ENCODE measurements at regions not wholly inside any gene's neighbourhood (a gene's known extent, or its start where the extent isn't known, plus 50 kb on each side); places are given as distances from the start of the nearest gene placed in this dataset.
"Not testable (repeated sequence)": the region's sequence is repeated elsewhere in the genome, so short reads cannot be mapped to it uniquely, and the experiment has no call there.

- Histone ChIP-seq H3K27ac (no peak overlapping the region), H3K4me3 (no peak overlapping the region), H3K36me3 (no peaks in the 10 kb centered on the region), H3K4me1 (peaks cover 0 to 12% (median 0%) of the 10 kb centered on the region in 10 experiments; a peak in 3 of 20 replicates), H3K9ac (no peak overlapping the region), H3K4me2 (no peak overlapping the region), H3K27me3 (no peaks in the 10 kb centered on the region), H4K20me1 (no peaks in the 10 kb centered on the region), H3K9me3 (replicated peaks in 1 of 11) (peaks cover 18 to 33% (median 28%) of the 10 kb centered on the region in 11 experiments)
- no peak for TF ChIP-seq Cebpa-rat (IDR thresholded peaks at IDR 0.05)
Measured at GRCh38 chr20:48141660-48142515, 356.6 kb upstream of the SULF2 start.

- TF ChIP-seq Cebpa-rat (IDR thresholded peaks at IDR 0.05) = no peak
Measured at GRCh38 chr20:48139262-48140041, 354.2 kb upstream of the SULF2 start.

DNA sequence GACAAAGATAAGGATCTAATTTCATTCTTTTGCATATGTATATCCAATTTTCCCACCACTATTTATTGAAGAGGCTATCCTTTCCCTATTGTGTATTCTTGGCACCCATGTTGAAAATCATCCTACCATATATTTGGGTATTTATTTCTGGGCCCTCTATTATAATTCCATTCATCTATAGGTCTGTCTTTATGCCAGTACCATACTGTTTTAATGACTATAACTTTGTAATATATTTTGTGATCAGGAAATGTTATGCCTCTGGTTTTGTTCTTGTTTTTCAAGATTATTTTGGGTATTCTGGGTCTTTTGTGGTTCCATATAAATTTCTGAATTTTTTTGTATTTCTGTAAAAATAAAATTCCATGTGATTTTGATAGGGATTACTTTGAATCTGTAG is 347.6 kb upstream of the SULF2 start:
- Histone ChIP-seq H3K9ac (no peak overlapping the region), H3K4me2 (no peak overlapping the region), H3K4me1 (no peaks in the 10 kb centered on the region), H3K27ac (no peak overlapping the region), H3K27me3 (no peaks in the 10 kb centered on the region; a peak in 1 of 22 replicates), H3K4me3 (no peak overlapping the region), H4K20me1 (no peaks in the 10 kb centered on the region), H3K9me3 (replicated peaks in 1 of 11) (peaks cover 0 to 18% (median 10%) of the 10 kb centered on the region in 11 experiments; a peak in 20 of 22 replicates), H3K36me3 (no peaks in the 10 kb centered on the region)
- no peak for TF ChIP-seq Cebpa-rat (IDR thresholded peaks at IDR 0.05)

More at GRCh38 chr20:48139262-48140041, 354.2 kb upstream of the SULF2 start:
- H3K27me3 ChIP-seq = no peaks in the 10 kb centered on the region
- H4K20me1 ChIP-seq = no peaks in the 10 kb centered on the region
- H3K4me3 ChIP-seq = no peak overlapping the region
- H3K4me1 ChIP-seq = peaks cover 0 to 12% (median 0%) of the 10 kb centered on the region in 10 experiments; a peak in 3 of 20 replicates
- H3K4me2 ChIP-seq = peak overlapping the region in 2 of 11 experiments; percentile 1 to 46; a peak in 4 of 22 replicates
- H3K9me3 ChIP-seq (replicated peaks in 1 of 11) = peaks cover 18 to 33% (median 28%) of the 10 kb centered on the region in 11 experiments
- H3K27ac ChIP-seq = peak overlapping the region in 3 of 11 experiments; percentile 2 to 53 (median 5); a peak in 2 of 22 replicates
- no peaks in the 10 kb centered on the region for H3K36me3 ChIP-seq
- H3K9ac ChIP-seq = no peak overlapping the region

DNA sequence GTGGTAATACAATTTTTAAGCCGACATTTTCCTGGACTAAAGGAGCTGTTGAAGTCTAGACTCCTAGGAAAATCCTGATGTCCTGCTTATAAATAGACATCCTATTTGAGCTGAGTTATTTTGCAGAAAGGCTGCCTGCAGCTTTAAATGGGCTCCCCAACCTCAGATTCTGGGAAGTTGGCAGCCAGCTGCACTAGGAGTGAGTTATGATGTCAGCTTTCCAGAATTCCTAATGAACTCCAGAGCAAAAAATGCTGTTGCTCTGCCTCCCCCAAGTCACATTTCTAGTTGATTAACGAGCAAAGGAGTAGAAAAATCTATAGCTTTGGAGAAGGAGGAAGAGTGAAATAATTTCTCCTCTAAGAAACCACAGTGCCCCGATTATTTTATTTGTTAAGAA is 346.3 kb upstream of the SULF2 start:
- H3K27ac ChIP-seq = no peak overlapping the region
- TF ChIP-seq Cebpa-rat (IDR thresholded peaks at IDR 0.05) = no peak
- H3K4me3 ChIP-seq = no peak overlapping the region
- no peak overlapping the region for H3K4me2 ChIP-seq
- no peaks in the 10 kb centered on the region; a peak in 1 of 22 replicates for H3K27me3 ChIP-seq
- H3K4me1 ChIP-seq = 0 out of 20 replicates have a peak, but pooled peaks cover 0 to under 1% (median 0%) of the 10 kb centered on the region in 10 experiments
- no peak overlapping the region for H3K9ac ChIP-seq
- no peaks in the 10 kb centered on the region for H4K20me1 ChIP-seq
- H3K36me3 ChIP-seq = no peaks in the 10 kb centered on the region
- peaks cover 0 to 18% (median 10%) of the 10 kb centered on the region in 11 experiments; a peak in 20 of 22 replicates for H3K9me3 ChIP-seq (replicated peaks in 1 of 11)

DNA sequence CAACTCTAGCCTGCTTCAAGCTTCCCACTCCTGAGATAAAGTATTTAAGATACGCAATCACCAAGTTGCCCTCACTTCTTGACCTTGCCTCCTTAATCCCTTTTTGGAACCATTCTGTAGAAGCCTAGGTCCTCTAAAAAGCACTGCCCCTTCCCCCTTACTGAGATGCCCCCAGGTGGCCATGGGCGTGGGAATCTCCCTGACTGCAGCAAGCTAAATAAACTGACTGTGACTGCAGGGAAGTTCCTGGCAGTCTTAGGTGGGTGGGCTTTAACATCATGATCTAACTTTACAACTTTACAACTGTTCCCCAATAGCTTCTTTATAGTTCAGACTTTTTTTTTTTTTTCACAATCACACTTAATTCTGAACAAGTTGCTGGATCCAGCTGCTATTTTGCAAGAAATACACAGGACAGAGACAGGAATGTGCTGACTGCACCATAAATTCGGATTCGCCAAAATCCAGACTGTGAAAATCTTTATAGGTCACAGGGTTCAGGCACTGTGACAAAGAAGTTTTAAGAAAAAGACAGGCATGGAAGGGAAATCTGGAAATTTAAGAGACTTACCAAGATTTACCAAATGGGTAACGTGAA is 344.2 kb upstream of the SULF2 start:
- TF ChIP-seq Cebpa-rat (IDR thresholded peaks at IDR 0.05) = no peak
- H3K9ac ChIP-seq = no peak overlapping the region
- no peaks in the 10 kb centered on the region for H4K20me1 ChIP-seq
- peaks cover 0 to 18% (median 10%) of the 10 kb centered on the region in 11 experiments; a peak in 20 of 22 replicates for H3K9me3 ChIP-seq (replicated peaks in 1 of 11)
- peaks cover 0 to 4% (median 0%) of the 10 kb centered on the region in 10 experiments; a peak in 1 of 20 replicates for H3K4me1 ChIP-seq
- H3K27me3 ChIP-seq = no peaks in the 10 kb centered on the region; a peak in 1 of 22 replicates
- no peaks in the 10 kb centered on the region for H3K36me3 ChIP-seq
- no peak overlapping the region for H3K4me2 ChIP-seq
- no peak overlapping the region for H3K4me3 ChIP-seq
- H3K27ac ChIP-seq = no peak overlapping the region

DNA sequence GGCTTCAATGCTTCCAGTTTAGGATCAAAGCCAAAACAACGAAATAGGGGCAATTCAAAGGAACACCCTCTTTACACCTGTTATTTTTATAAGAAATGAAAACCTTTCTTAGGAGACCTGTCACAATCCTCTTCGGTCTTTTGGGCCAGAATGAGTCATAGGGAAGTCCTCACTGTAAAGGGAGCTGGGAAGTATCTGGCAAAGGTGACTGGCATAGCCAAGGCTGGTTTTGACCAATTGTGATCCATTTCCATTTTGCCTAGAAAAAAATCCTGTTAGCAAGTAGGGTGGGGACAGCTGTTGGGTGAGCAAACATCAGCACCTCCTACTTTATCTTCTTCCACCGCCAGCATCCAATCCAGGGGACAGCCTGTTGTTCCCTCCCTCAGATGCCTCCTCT is 343.2 kb upstream of the SULF2 start:
- peaks cover 0 to 4% (median 0%) of the 10 kb centered on the region in 10 experiments; a peak in 1 of 20 replicates for H3K4me1 ChIP-seq
- no peak overlapping the region for H3K4me2 ChIP-seq
- TF ChIP-seq Cebpa-rat (IDR thresholded peaks at IDR 0.05) = no peak
- no peaks in the 10 kb centered on the region for H3K36me3 ChIP-seq
- no peaks in the 10 kb centered on the region for H3K27me3 ChIP-seq
- H3K27ac ChIP-seq = no peak overlapping the region
- H3K9ac ChIP-seq = no peak overlapping the region
- peaks cover 0 to 15% (median 10%) of the 10 kb centered on the region in 11 experiments; a peak in 20 of 22 replicates for H3K9me3 ChIP-seq (replicated peaks in 1 of 11)
- no peak overlapping the region for H3K4me3 ChIP-seq
- no peaks in the 10 kb centered on the region for H4K20me1 ChIP-seq

DNA sequence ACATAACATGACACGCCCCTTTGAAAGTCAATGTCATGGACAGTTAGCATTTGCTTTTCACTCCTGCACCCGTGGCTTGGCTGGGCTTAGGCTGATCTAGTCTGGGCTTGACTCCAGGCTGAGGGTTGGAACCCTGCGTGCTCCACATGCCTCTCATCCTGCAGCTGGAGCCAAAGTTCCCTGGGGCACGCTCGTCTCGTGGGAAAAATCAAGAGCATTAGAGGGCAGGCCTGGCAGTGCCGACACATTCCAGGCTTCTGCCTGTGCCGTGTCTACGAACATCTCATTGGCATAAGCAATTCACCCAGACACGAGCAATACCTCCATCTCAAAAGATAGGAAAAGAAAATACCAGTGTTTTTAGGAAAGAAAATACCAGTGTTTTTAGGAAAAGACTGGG is 342.7 kb upstream of the SULF2 start:
- H3K9ac ChIP-seq, H3K4me1 ChIP-seq, H3K27me3 ChIP-seq, H3K36me3 ChIP-seq, H4K20me1 ChIP-seq, H3K4me3 ChIP-seq, H3K4me2 ChIP-seq, H3K27ac ChIP-seq: not testable (repeated sequence)
- H3K9me3 ChIP-seq (replicated peaks in 1 of 11) = peaks cover 0 to 10% (median 6%) of the 10 kb centered on the region in 11 experiments; a peak in 18 of 22 replicates

- H3K27me3 ChIP-seq, H3K4me1 ChIP-seq: not testable (repeated sequence)
Measured at GRCh38 chr20:48127133-48127532, 341.9 kb upstream of the SULF2 start.

More at GRCh38 chr20:48127133-48127532, 341.9 kb upstream of the SULF2 start:
- not testable (repeated sequence) for H3K36me3 ChIP-seq; H3K4me3 ChIP-seq; H3K9ac ChIP-seq; H3K27ac ChIP-seq; H4K20me1 ChIP-seq; H3K9me3 ChIP-seq (replicated peaks in 1 of 11); H3K4me2 ChIP-seq

Measured in BLaER1 treated with 17β-estradiol and CSF1 and Interleukin-3, amounts not matched to agents 10 nM and 100 nM (cell line).